IMR-90 (cell line): ENCODE measurements at regions not wholly inside any gene's neighbourhood (a gene's known extent, or its start where the extent isn't known, plus 50 kb on each side); places are given as distances from the start of the nearest gene placed in this dataset.

Source experiments
- MAFK ChIP-seq: IDR thresholded peaks from 2 replicates; pipeline ENCODE4 v1.6.1; 2012; ENCODE audit warnings: low read depth, low read length, improper control_type of control experiment
- MAZ ChIP-seq: IDR thresholded peaks from 2 replicates; pipeline ENCODE4 v1.6.1; 2012; ENCODE audit warnings: low read depth, mild to moderate bottlenecking, low read length, improper control_type of control experiment, moderate library complexity, borderline replicate concordance
- TF ChIP-seq, protein P1 (sequence below): conservative IDR thresholded peaks from 2 replicates; pipeline ENCODE4 v1.5.1; 2012; ENCODE audit warnings: mild to moderate bottlenecking, low read depth, low read length, improper control_type of control experiment

GRCh38 chr5:56625541-56625940 is 189.8 kb upstream of the MAP3K1 start:
- TF ChIP-seq MAFK = no peak
- TF ChIP-seq, protein P1, sequence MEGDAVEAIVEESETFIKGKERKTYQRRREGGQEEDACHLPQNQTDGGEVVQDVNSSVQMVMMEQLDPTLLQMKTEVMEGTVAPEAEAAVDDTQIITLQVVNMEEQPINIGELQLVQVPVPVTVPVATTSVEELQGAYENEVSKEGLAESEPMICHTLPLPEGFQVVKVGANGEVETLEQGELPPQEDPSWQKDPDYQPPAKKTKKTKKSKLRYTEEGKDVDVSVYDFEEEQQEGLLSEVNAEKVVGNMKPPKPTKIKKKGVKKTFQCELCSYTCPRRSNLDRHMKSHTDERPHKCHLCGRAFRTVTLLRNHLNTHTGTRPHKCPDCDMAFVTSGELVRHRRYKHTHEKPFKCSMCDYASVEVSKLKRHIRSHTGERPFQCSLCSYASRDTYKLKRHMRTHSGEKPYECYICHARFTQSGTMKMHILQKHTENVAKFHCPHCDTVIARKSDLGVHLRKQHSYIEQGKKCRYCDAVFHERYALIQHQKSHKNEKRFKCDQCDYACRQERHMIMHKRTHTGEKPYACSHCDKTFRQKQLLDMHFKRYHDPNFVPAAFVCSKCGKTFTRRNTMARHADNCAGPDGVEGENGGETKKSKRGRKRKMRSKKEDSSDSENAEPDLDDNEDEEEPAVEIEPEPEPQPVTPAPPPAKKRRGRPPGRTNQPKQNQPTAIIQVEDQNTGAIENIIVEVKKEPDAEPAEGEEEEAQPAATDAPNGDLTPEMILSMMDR = no peak
- no peak for TF ChIP-seq MAZ
